ENCODE measurements at regions not wholly inside any gene's neighbourhood (a gene's known extent, or its start where the extent isn't known, plus 50 kb on each side); places are given as distances from the start of the nearest gene placed in this dataset.
A peak's percentile ranks its signal among the peaks of the same experiment; 100 is the strongest.
"Not testable (repeated sequence)": the region's sequence is repeated elsewhere in the genome, so short reads cannot be mapped to it uniquely, and the experiment has no call there.

- no peak for DNase-seq (ENCODE audit: low spot score)
Observed at GRCh38 chr4:27119239-27119638, 258.6 kb downstream of the STIM2 start.

- no peak for DNase-seq (ENCODE audit: low spot score)
Observed at GRCh38 chr4:27121830-27122229, 261.2 kb downstream of the STIM2 start.

GRCh38 chr4:27123123-27123768 is 262.6 kb downstream of the STIM2 start:
- DNase-seq (ENCODE audit: low spot score), result no peak

DNA sequence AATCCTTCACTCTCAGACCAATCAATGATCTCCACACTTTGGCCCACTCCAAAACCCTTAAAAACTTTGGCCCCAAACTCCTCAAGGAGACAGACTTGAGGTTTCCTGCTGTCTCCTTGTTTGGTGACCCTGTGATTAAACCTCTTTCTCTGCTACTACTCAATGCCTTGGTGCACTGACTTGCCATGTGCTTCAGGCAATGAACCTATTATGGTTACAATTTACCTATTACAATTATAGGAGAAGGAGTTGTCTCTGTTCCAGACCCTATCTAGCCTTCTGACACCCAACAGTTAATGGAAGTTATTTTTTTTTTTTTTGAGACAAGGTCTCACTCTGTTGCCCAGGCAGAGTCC is 263.1 kb downstream of the STIM2 start:
- DNase-seq (ENCODE audit: low spot score), result no peak

- DNase-seq (ENCODE audit: low spot score), result not testable (repeated sequence)
Observed at GRCh38 chr4:27126895-27127294, 266.3 kb downstream of the STIM2 start.

GRCh38 chr4:27128443-27128842 is 267.8 kb downstream of the STIM2 start:
- DNase-seq (ENCODE audit: low spot score), result no peak

GRCh38 chr4:27129871-27130366 is 269.3 kb downstream of the STIM2 start:
- no peak for DNase-seq (ENCODE audit: low spot score)

DNA sequence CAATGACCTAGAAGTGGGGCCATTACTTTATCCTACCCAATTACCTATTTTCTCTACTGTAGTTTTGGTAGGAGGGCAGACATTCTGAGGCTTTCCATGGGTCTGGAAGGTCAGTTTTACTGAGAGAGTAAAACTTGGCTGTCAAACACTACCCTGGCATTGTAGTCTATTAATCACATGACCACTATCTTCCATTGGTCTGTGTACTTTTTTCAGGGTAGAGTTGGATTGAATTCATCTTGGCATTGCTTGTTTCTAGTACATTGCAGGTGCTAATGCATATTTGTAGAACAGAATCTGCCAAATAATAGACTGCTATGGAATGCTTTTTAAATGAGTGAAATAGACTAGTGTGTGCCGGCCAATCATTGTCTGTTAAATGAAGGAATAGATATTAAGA is 271.9 kb downstream of the STIM2 start:
- DNase-seq (ENCODE audit: low spot score), result no peak

- DNase-seq (ENCODE audit: low spot score), result no peak
Observed at GRCh38 chr4:27140486-27140885, 279.8 kb downstream of the STIM2 start.

DNA sequence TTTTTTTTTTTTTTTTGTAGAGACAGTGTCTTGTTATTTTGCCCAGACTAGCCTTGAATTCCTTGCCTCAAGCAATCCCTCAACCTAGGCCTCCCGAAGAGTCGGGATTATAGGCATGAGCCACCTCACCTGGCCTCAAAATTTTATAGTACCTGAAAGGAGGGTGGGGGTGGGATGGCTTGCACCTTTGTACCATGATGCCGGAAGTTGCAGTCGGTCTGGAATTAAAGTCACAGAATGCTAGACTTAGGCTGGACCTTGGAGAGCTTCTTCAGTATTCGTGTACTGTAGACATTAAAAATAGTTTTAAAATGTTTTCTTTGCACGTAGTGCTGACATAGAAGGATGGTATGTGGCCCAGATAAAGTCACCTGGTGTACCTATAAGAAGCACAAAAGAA is 280.9 kb downstream of the STIM2 start:
- no peak for DNase-seq (ENCODE audit: low spot score)

DNA sequence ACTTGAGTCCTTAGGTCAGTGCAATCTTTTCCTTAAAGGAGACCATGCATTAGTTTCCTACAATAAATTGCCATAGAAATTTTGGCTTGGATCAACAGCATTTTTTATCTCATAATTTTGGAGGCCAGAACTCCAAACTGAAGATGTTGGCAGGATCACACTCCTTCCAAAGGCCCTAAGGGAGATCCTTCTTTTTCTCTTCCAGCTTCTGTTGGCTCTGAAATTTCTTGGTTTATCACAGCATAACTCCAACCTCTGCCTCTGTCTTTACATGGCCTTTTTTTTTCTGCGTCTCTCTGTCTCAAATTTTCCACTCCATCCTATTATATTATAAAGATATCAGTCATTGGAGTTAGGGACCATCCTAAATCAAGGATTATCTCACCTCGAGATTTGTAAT is 282.2 kb downstream of the STIM2 start:
- no peak for DNase-seq (ENCODE audit: low spot score)

DNA sequence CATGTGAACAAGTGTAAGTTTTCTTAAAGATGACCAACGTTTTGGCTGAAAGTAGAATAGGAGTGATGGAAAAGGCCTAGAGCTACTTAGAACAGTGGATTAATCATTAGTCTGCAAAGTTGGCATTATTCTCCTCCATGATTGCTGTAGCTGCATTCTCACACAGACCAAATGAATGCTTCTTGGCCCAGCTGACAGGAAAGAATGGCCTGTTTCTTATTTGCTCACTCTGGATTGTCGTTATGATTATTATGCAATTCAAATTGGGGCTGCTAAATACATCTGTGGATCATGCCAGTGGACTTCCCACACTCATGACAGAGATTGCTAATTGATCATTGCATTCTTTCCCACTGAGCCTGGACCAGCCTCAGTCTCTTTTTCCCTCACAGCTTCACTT is 285.0 kb downstream of the STIM2 start:
- DNase-seq (ENCODE audit: low spot score), result no peak

GRCh38 chr4:27148211-27148895 is 287.7 kb downstream of the STIM2 start:
- no peak for DNase-seq (ENCODE audit: low spot score)

GRCh38 chr4:27149541-27150212 is 289.0 kb downstream of the STIM2 start:
- DNase-seq (ENCODE audit: low spot score), result no peak

DNA sequence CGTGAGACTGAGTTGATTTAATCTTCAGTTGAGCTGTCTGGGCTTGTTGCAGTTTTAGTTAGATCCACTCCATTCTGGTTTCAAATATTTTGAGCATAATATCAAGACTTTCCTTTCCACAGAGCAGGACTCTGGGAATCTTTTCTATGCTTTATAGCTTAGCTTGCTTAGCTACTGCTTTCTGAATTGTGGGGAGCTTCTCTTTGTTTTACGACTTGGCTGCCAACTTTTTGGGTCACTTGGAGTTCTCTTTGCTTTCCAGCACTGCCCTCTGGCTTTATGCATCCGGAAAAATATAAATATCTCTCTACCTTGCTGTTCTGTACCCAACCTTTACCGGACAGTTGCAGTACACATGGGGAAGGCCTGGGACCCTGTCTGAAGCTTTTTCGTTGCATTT is 292.1 kb downstream of the STIM2 start:
- DNase-seq (ENCODE audit: low spot score), result no peak

GRCh38 chr4:27154706-27155105 is 294.1 kb downstream of the STIM2 start:
- no peak for DNase-seq (ENCODE audit: low spot score)

DNA sequence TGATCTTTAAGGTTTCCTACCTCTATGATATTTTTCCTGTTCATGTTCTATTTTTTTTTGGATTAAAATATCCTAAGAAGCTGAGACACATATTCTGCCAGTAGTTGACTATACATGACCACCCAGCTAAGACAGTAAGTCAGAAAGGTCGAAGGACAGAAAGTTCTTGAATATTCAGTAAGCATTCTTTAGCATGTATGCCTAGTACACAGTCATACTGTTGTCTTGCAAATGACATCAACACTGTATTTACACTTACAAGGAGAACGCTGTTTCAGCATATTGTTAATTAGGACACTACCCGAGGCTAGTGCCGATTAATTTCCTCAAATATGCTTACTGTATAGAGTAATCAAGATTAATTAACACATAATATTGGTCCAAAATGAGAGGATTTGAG is 300.6 kb downstream of the STIM2 start:
- no peak for DNase-seq (ENCODE audit: low spot score)

DNA sequence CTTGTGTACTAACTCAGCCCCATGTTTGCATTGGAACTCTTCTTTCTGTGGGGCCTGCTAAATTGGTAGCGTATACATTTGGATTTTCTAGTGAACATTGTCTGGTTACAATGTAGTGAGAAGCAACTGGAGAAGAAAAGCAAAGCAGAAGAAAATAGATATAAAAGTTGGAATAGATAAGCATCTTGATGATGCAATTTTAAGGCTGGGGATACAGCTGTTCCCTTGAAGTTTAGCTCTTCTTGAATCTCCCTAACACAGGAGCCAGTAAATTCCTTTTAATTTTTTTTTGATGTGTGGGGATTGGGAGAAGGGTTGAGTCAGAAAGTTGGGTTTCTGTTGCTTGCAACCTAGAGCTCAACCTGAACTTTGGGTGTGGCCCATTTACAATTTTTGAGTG is 308.1 kb downstream of the STIM2 start:
- DNase-seq (ENCODE audit: low spot score), result no peak

DNA sequence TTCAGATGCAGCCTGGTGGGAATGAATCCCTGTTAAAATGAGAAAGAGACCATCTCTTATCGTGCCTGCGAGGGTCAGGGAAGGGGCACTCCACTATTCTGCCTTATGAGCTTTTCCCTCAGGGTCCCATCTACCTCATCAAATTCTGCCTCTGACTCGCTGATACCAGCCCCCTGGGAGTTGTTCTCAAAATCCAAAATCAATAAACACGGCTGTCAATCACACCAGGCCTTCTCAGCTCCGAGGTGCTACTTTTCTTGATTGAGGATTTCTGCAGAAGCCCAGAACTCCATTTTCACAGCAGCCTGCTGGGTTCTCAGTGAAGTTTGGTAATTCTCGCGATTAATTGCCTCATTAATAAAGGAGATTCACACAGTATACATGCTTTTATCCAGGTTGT is 312.6 kb downstream of the STIM2 start:
- no peak for DNase-seq (ENCODE audit: low spot score)

DNA sequence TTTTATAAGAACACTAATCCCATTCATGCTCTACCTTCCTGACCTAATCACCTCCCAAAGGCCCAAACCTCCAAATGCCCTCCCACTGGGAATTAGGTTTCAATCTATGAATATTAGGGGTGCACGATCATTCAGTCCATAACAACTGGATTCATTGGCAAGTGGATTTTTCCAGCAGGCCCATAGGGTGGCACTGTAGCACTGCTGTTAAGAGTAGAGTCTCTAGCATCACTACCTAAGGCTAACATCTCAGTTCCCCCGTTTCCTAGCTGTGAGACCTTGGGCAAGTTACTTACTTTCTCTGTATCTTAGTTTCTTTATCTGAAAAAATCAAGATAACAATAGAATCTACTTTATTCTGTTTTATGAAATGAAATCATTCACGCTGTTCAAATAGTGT is 315.8 kb downstream of the STIM2 start:
- peak; percentile 32 for DNase-seq (ENCODE audit: low spot score)

DNA sequence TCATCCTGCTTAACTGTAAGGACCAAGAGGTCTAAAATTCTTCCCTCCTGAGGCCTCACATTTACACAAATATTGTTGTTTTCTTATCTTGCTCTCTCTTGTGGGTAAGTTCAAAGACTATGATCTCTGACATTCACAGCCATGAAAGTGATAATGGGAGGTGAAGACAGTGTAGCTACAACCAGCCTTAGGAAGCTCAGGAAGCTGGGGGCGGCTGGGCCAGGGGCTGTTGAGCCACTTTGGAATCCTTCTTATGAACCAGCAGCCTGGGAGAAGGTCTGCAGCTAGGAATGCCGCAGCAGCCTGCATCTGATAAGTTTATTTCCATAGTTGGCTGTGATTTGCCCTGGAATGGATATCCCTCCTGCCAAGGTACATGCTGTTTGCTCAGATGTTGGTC is 316.2 kb downstream of the STIM2 start:
- DNase-seq (ENCODE audit: low spot score), result no peak

GRCh38 chr4:27178061-27178460 is 317.4 kb downstream of the STIM2 start:
- DNase-seq (ENCODE audit: low spot score), result no peak

- no peak for DNase-seq (ENCODE audit: low spot score)
Observed at GRCh38 chr4:27181693-27182092, 321.1 kb downstream of the STIM2 start.

Measured in SK-N-DZ (cell line).